Esophagus (tissue), 2 donors: ENCODE measurements at regions not wholly inside any gene's neighbourhood (a gene's known extent, or its start where the extent isn't known, plus 50 kb on each side); places are given as distances from the start of the nearest gene placed in this dataset.

ENCODE experiments used
- H3K27ac ChIP-seq, 2 donors: one replicate each; pipeline ENCODE4 v1.5.1; 2013; ENCODE audit warnings: low read depth in 2 of 2, mild to moderate bottlenecking in 2 of 2, inconsistent platforms in 1 of 2, low read length in 1 of 2, moderate library complexity in 1 of 2
- H3K27me3 ChIP-seq, 2 donors: one replicate each; pipeline ENCODE4 v1.6.1; 2013; ENCODE audit warnings: low read length in 2 of 2, control low read depth in 1 of 2, mild to moderate bottlenecking in 1 of 2; ENCODE audit not compliant: insufficient read depth in 2 of 2, control insufficient read depth in 1 of 2
- H3K36me3 ChIP-seq, 2 donors: one replicate each; pipeline ENCODE4 v1.6.1; 2013; ENCODE audit warnings: low read length in 1 of 2; ENCODE audit not compliant: control insufficient read depth in 2 of 2, insufficient read depth in 2 of 2
- H3K4me1 ChIP-seq, 2 donors: one replicate each; pipeline ENCODE4 v1.6.1; 2013; ENCODE audit warnings: low read length in 1 of 2; ENCODE audit not compliant: control insufficient read depth in 2 of 2, insufficient read depth in 2 of 2
- H3K4me3 ChIP-seq, 2 donors: one replicate each; pipeline ENCODE4 v1.5.1; 2013; ENCODE audit warnings: low read length in 2 of 2, mild to moderate bottlenecking in 2 of 2, low read depth in 1 of 2, moderate library complexity in 1 of 2
- H3K9me3 ChIP-seq, 2 donors: one replicate each; pipeline ENCODE4 v1.6.1; 2013; ENCODE audit warnings: mild to moderate bottlenecking in 2 of 2, low read depth in 1 of 2, low read length in 1 of 2, moderate library complexity in 1 of 2; ENCODE audit not compliant: control insufficient read depth in 2 of 2, insufficient read depth in 1 of 2
- WGBS, 2 donors: extraction: QIAGEN DNeasy Blood & Tissue Kit; methylation state at CpG; one replicate each; pipeline ENCODE4 v1.1.7; 2013; 5-methylcytosine and 5-hydroxymethylcytosine counted together
- donor health status: healthy with polysubstance abuse.
- donor health status: Bipolar disorder and iron deficiency.

- H3K27me3 ChIP-seq, result no peaks in the 10 kb centered on the region
- no peaks in the 10 kb centered on the region for H3K36me3 ChIP-seq
- no peak overlapping the region for H3K4me3 ChIP-seq
- no peak overlapping the region for H3K27ac ChIP-seq
- H3K4me1 ChIP-seq, result no peaks in the 10 kb centered on the region
- H3K9me3 ChIP-seq, result no peaks in the 10 kb centered on the region
- WGBS, 2 donors, result 88 to 89% methylated on average over 5 of the region's 5 CpGs
Measured at GRCh38 chr15:61396235-61396919, 167.3 kb upstream of the RORA start.

- Histone ChIP-seq H3K36me3 (no peaks in the 10 kb centered on the region), H3K4me1 (no peaks in the 10 kb centered on the region), H3K27me3 (no peaks in the 10 kb centered on the region), H3K27ac (no peak overlapping the region), H3K4me3 (no peak overlapping the region), H3K9me3 (no peaks in the 10 kb centered on the region)
- 17 to 37% methylated on average over 3 of the region's 3 CpGs for WGBS, 2 donors
Measured at GRCh38 chr15:61393949-61394348, 164.8 kb upstream of the RORA start.

- H3K9me3 ChIP-seq, result no peaks in the 10 kb centered on the region
- H3K27ac ChIP-seq, result no peak overlapping the region
- H3K27me3 ChIP-seq, result no peaks in the 10 kb centered on the region
- H3K4me1 ChIP-seq, result no peaks in the 10 kb centered on the region
- 65 to 71% methylated on average over 3 of the region's 3 CpGs for WGBS, 2 donors
- H3K4me3 ChIP-seq, result no peak overlapping the region
- no peaks in the 10 kb centered on the region for H3K36me3 ChIP-seq
Measured at GRCh38 chr15:61393524-61393923, 164.4 kb upstream of the RORA start.

- H3K9me3 ChIP-seq, result no peaks in the 10 kb centered on the region
- no peaks in the 10 kb centered on the region for H3K36me3 ChIP-seq
- no peaks in the 10 kb centered on the region for H3K4me1 ChIP-seq
- no peak overlapping the region for H3K4me3 ChIP-seq
- H3K27me3 ChIP-seq, result no peaks in the 10 kb centered on the region
- H3K27ac ChIP-seq, result no peak overlapping the region
Measured at GRCh38 chr15:61390138-61390537, 161.0 kb upstream of the RORA start.

- H3K27me3 ChIP-seq, result no peaks in the 10 kb centered on the region
- H3K36me3 ChIP-seq, result no peaks in the 10 kb centered on the region
- no peaks in the 10 kb centered on the region for H3K4me1 ChIP-seq
- H3K9me3 ChIP-seq, result no peaks in the 10 kb centered on the region
- 88 to 91% methylated on average over 6 of the region's 6 CpGs for WGBS, 2 donors
- no peak overlapping the region for H3K4me3 ChIP-seq
- no peak overlapping the region for H3K27ac ChIP-seq
Measured at GRCh38 chr15:61389334-61390028, 160.4 kb upstream of the RORA start.

GRCh38 chr15:61387675-61388074, 158.6 kb upstream of the RORA start:
- H3K9me3 ChIP-seq, result no peaks in the 10 kb centered on the region
- no peak overlapping the region for H3K27ac ChIP-seq
- no peak overlapping the region for H3K4me3 ChIP-seq
- H3K4me1 ChIP-seq, result no peaks in the 10 kb centered on the region
- no peaks in the 10 kb centered on the region for H3K27me3 ChIP-seq
- no peaks in the 10 kb centered on the region for H3K36me3 ChIP-seq

- no peak overlapping the region for H3K4me3 ChIP-seq
- no peaks in the 10 kb centered on the region for H3K36me3 ChIP-seq
- H3K9me3 ChIP-seq, result no peaks in the 10 kb centered on the region
- H3K27me3 ChIP-seq, result no peaks in the 10 kb centered on the region
- no peak overlapping the region for H3K27ac ChIP-seq
- WGBS, 2 donors, result 65 to 80% methylated on average over 2 of the region's 2 CpGs
- H3K4me1 ChIP-seq, result no peaks in the 10 kb centered on the region
Measured at GRCh38 chr15:61383421-61383820, 154.3 kb upstream of the RORA start.

- no peaks in the 10 kb centered on the region for H3K9me3 ChIP-seq
- H3K27me3 ChIP-seq, result no peaks in the 10 kb centered on the region
- H3K4me1 ChIP-seq, result no peaks in the 10 kb centered on the region
- no peaks in the 10 kb centered on the region for H3K36me3 ChIP-seq
- 86% methylated on average over 1 of the region's 1 CpG for WGBS, 2 donors
- H3K27ac ChIP-seq, result no peak overlapping the region
- no peak overlapping the region for H3K4me3 ChIP-seq
Measured at GRCh38 chr15:61382927-61383326, 153.8 kb upstream of the RORA start.

GRCh38 chr15:61381501-61381900, 152.4 kb upstream of the RORA start:
- no peaks in the 10 kb centered on the region for H3K36me3 ChIP-seq
- H3K4me1 ChIP-seq, result no peaks in the 10 kb centered on the region
- H3K27ac ChIP-seq, result no peak overlapping the region
- no peaks in the 10 kb centered on the region for H3K9me3 ChIP-seq
- H3K4me3 ChIP-seq, result no peak overlapping the region
- WGBS, 2 donors, result 81 to 82% methylated on average over 3 of the region's 3 CpGs
- H3K27me3 ChIP-seq, result no peaks in the 10 kb centered on the region

GRCh38 chr15:61380270-61380669, 151.2 kb upstream of the RORA start:
- Histone ChIP-seq H3K27ac (no peak overlapping the region), H3K4me1 (no peaks in the 10 kb centered on the region), H3K27me3 (no peaks in the 10 kb centered on the region), H3K36me3 (no peaks in the 10 kb centered on the region), H3K4me3 (no peak overlapping the region), H3K9me3 (no peaks in the 10 kb centered on the region)
- 65 to 70% methylated on average over 2 of the region's 2 CpGs for WGBS, 2 donors
